GM12891 (cell line): ENCODE measurements at regions not wholly inside any gene's neighbourhood (a gene's known extent, or its start where the extent isn't known, plus 50 kb on each side); places are given as distances from the start of the nearest gene placed in this dataset.

ENCODE experiments used
- DNase-seq: peaks from one replicate; pipeline ENCODE4 v3.0.0; 2011; ENCODE audit warnings: low spot score; ENCODE audit not compliant: insufficient read length
- FAIRE-seq: peaks from 2 replicates; lab custom pipeline; 2011; peaks lifted over from hg19 to GRCh38; lab: Jason Lieb, UNC
- PAX5 ChIP-seq: IDR thresholded peaks from 2 replicates; pipeline ENCODE4 v1.6.1; 2011; ENCODE audit warnings: low read length, moderate library complexity, mild to moderate bottlenecking; ENCODE audit not compliant: insufficient read depth, severe bottlenecking
- POLR2A ChIP-seq: IDR thresholded peaks from 2 replicates; pipeline ENCODE4 v1.6.1; 2011; ENCODE audit warnings: low read depth, low read length, control low read depth
- POLR2AphosphoS5 ChIP-seq: IDR thresholded peaks from 2 replicates; pipeline ENCODE4 v1.6.1; 2011; ENCODE audit warnings: low read depth, low read length, control low read depth
- POU2F2 ChIP-seq: IDR thresholded peaks from 2 replicates; pipeline ENCODE4 v1.6.1; 2011; ENCODE audit warnings: low read depth, mild to moderate bottlenecking, control low read depth, low read length, moderate library complexity
- SPI1 ChIP-seq: IDR thresholded peaks from 2 replicates; pipeline ENCODE4 v1.6.1; 2011; ENCODE audit warnings: low read depth, low read length, control low read depth
- TAF1 ChIP-seq: IDR thresholded peaks from 2 replicates; pipeline ENCODE4 v1.6.1; 2011; ENCODE audit warnings: low read depth, low read length, control low read depth

DNA sequence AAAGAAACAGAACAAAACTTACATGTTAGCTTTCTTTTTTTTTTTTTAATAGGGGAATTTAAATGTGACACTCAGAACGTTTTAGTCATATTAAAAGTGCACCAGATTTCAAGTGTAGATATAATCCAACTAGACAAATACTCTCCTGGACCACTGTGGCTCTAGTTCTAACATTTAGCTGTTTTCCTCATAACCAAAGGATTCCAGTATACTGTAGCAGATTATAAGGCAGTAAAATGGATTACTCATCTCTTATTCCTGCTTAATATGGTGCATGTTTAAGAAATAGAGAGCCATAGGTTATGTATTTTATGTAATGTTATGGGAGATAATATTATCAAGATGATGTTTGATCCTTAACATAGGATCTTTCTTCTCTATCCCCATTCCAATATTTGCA lies 1339.5 kb upstream of the AGA start:
- FAIRE-seq (no peak), DNase-seq (no peak)
- TF ChIP-seq POLR2AphosphoS5 = no peak
- TF ChIP-seq PAX5 = no peak
- no peak for TF ChIP-seq POLR2A
- TF ChIP-seq SPI1 = no peak
- TF ChIP-seq TAF1 = no peak
- no peak for TF ChIP-seq POU2F2

DNA sequence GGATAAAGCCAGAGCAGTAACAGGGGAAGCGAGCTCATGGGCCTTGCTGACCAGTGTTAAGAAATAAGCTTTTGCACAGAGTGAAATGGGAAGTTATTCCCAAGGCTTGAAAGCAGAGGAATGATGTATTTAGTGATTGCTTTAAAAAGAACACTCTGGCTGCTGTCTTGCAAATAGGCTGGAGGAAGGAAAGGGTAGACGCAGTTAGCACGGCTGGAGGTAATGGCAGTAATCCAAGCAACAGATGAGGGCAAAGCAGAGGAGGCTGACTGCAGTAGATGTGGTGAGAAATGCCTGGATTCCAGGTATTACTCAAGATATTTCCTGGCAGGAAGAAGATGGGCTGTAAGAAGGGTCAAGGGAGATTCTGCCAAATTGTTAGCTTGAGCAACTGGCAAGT lies 1342.3 kb upstream of the AGA start:
- FAIRE-seq = no peak
- TF ChIP-seq PAX5 = no peak
- TF ChIP-seq POU2F2 = no peak
- DNase-seq = no peak

DNA sequence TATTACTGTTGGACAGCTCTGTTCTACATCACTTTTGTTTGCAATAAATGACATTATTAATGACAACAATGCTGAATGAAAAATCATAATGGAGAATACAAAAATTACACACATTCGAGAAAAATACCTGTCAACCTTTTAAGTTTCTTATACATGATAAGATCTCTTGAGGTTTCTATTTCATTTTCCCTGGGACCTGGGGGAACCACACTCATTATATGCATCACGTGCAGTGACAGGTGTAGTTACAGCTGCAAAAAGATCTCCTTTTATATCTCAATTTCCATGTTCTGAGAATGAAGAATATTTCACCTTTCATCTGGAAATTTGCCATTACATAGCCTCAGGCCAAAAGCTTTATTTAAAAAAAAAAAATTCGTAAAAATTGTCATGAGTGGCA lies 1347.0 kb upstream of the AGA start:
- TF ChIP-seq PAX5 = no peak
- no peak for TF ChIP-seq POU2F2
- no peak for TF ChIP-seq POLR2A
- no peak for TF ChIP-seq TAF1
- no peak for TF ChIP-seq SPI1
- no peak for TF ChIP-seq POLR2AphosphoS5
- FAIRE-seq (no peak), DNase-seq (no peak)

DNA sequence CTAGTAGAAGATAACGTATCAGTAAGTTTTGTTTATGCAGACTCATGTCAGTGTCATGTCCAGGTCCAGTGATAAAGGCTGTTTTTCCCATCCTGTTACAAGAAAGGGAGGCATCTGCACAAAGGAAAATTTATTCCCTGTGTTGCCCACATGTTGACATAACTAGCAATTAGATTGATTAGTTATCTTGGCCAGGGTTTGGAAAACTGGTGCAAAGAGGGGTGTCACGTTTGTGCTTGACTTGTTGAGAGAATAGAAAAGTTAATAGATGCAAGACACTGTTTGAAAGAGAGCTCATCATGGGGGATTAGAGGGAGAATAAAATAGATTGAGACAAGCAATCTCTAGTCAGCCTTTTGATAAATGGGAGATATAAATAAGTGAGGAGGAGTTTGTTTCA lies 1357.0 kb upstream of the AGA start:
- no peak for TF ChIP-seq POLR2A
- no peak for TF ChIP-seq SPI1
- no peak for TF ChIP-seq POU2F2
- no peak for TF ChIP-seq POLR2AphosphoS5
- no peak for TF ChIP-seq TAF1
- no peak for TF ChIP-seq PAX5
- FAIRE-seq = no peak

DNA sequence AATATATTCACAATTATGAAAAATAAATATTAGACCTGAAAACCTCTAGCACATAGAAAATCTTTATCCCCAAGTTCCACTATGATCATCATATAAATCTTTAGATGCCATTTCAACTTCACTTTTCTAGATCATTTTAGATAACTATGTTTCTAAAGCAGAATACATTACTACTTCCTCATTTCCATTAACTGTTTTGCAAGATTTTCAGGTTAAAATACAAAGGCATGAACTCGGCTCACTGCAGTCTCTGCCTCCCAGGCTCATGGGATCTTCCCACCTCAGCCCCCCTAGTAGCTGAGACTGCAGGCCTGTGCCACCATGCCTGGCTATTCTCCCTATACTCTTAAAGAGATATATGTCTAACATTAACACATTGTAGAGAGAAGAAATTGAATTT lies 1365.9 kb upstream of the AGA start:
- no peak for DNase-seq
- TF ChIP-seq POU2F2 (no peak), PAX5 (no peak), TAF1 (no peak), POLR2A (no peak), POLR2AphosphoS5 (no peak), SPI1 (no peak)
- no peak for FAIRE-seq

More for the DNA sequence above, 1357.0 kb upstream of the AGA start:
- DNase-seq = no peak

DNA sequence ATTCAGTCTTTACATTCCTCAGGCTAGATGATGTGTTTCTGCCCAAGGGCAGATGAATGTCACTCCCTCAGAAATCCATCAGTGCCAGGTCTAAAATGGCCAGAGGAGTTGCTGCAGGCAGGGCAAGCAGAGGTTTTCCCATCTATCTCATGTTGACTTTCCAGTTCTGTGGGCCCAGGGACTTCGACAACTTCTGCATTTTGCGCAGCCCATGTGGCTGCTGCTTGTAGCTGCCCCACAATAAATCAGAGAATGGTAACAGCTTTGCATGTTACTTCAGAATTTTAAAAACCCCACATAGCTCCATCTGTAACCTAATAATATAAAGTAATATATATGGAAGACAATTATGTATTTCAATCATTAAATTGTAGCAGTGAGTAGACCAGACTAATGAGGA lies 1367.7 kb upstream of the AGA start:
- no peak for TF ChIP-seq POU2F2
- TF ChIP-seq POLR2A = no peak
- FAIRE-seq = no peak
- no peak for DNase-seq

DNA sequence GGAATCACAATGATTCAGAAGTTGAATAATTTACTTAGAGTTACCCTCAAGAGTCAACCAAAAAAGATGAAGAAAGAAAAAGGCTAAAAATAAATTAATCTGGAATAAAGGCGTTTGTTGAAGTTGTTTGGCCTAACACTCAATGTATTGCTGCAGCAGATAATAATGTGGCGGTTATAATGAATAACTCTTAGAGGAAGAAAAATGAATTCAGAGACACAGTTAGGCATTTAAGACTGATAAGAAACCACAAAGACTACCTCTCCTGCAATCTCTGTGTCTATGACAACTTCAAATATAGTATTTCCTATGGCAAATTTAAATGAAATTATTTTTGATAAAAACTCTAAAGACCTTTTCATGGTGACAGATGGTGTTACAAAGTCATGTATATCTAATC lies 1369.1 kb upstream of the AGA start:
- DNase-seq (no peak), FAIRE-seq (no peak)
- TF ChIP-seq POU2F2 (no peak), POLR2A (no peak), SPI1 (no peak), POLR2AphosphoS5 (no peak)

DNA sequence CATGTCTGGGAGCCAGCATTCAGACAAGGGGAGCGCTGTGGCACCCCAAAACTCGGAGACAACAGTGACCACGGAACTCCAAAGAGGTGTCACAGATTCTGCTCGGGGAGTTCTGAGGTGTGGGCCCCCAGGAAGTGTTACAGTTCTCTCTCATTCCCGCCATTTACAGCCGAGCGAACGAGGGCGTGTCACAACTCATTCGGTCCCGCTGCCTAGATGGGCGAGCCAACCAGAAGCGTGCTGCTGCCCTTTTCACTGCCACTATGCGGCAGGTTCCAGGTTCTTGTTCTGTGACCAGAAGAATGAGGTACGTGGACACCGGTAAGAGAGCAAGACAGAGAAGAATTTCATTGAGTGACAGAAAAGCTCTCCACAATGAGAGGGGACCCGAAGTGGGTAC lies 1370.6 kb upstream of the AGA start:
- DNase-seq = no peak
- no peak for FAIRE-seq
- TF ChIP-seq TAF1 = no peak
- TF ChIP-seq SPI1 = no peak
- no peak for TF ChIP-seq PAX5
- no peak for TF ChIP-seq POLR2AphosphoS5
- TF ChIP-seq POU2F2 = no peak
- no peak for TF ChIP-seq POLR2A

DNA sequence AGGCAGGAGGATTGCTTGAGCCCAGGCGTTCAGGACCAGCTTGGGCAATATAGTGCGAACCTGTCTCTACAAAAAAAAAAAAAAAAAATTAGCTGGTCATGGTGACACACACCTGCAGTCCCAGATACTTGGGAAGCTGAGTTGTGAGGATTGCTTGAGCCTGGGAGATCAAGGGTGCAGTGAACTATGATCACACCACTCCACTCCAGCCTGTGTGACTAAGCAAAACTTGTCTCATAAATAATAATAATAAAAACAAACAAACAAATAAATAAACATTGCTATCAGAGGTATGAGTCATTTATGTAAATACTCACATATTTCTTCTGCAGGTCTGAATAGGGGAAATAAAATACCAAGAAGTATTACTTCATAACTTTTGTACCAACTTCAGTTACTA lies 1372.7 kb upstream of the AGA start:
- DNase-seq (no peak), FAIRE-seq (no peak)
- TF ChIP-seq TAF1 = no peak
- TF ChIP-seq SPI1 = no peak
- TF ChIP-seq POLR2A = no peak
- no peak for TF ChIP-seq POLR2AphosphoS5
- TF ChIP-seq PAX5 = no peak
- no peak for TF ChIP-seq POU2F2

DNA sequence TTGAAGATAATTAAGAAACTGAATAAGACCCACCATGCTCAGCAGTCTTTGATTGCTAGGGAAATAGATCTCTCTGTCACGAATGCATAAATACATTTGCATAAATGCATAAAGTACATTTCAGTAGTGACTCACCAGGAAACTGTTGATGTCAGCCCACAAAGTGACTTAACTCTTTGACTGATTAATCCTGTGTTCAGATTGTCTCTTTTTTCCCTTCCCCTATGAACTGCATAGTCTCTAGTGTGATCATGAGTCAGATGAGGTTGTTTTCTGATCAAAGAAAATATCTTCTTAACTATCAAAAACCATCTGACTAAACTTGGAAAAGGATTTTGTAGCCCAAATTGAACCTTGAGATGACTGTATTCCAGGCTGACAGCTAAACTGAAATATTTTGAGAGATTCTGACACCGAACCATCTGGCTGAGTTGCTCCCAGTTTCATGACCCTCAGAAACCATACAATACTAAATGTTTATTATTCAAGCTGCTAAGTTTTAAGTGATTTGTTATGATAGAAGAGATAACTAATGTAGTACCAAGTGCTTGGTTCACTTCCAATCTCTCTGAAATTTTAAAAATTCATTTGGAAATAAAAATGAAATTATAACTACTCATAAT lies 1381.5 kb upstream of the AGA start:
- TF ChIP-seq SPI1 (no peak), POU2F2 (no peak), POLR2A (no peak), PAX5 (no peak), POLR2AphosphoS5 (no peak), TAF1 (no peak)
- no peak for DNase-seq
- FAIRE-seq = no peak
